GM19468 (cell line): ENCODE measurements at regions not wholly inside any gene's neighbourhood (a gene's known extent, or its start where the extent isn't known, plus 50 kb on each side); places are given as distances from the start of the nearest gene placed in this dataset.
A peak's percentile ranks its signal among the peaks of the same experiment; 100 is the strongest.

ENCODE experiments used
- ATAC-seq: cut with Tn5 transposase; IDR thresholded peaks from one replicate; pipeline ENCODE4 v1.9.1; 2021; ENCODE audit warnings: mild to moderate bottlenecking, moderate library complexity, moderate number of reproducible peaks; ENCODE audit not compliant: unreplicated experiment; ENCODE audit errors: extremely low read depth

GRCh38 chr5:159825551-159826051, 90.7 kb upstream of the ADRA1B start:
- no peak for ATAC-seq

GRCh38 chr5:159826351-159827214, 89.7 kb upstream of the ADRA1B start:
- ATAC-seq, result peak; percentile 94

GRCh38 chr5:159827861-159828260, 88.4 kb upstream of the ADRA1B start:
- no peak for ATAC-seq

GRCh38 chr5:159832073-159832472, 84.2 kb upstream of the ADRA1B start:
- ATAC-seq, result no peak

GRCh38 chr5:159833088-159833487, 83.2 kb upstream of the ADRA1B start:
- no peak for ATAC-seq

- ATAC-seq, result no peak
These were observed 82.4 kb upstream of the ADRA1B start for GRCh38 chr5:159833846-159834245.

GRCh38 chr5:159835548-159835947, 80.7 kb upstream of the ADRA1B start:
- ATAC-seq, result no peak

- ATAC-seq, result no peak
These were observed 79.6 kb upstream of the ADRA1B start for GRCh38 chr5:159836691-159837090.

GRCh38 chr5:159837860-159838259, 78.4 kb upstream of the ADRA1B start:
- ATAC-seq, result no peak

GRCh38 chr5:159838551-159839222, 77.6 kb upstream of the ADRA1B start:
- no peak for ATAC-seq

- ATAC-seq, result no peak
These were observed 71.8 kb upstream of the ADRA1B start for GRCh38 chr5:159844267-159845121.

- ATAC-seq, result no peak
These were observed 66.7 kb upstream of the ADRA1B start for GRCh38 chr5:159849437-159850083.

- no peak for ATAC-seq
These were observed 66.1 kb upstream of the ADRA1B start for GRCh38 chr5:159850160-159850559.

GRCh38 chr5:159851053-159851452, 65.2 kb upstream of the ADRA1B start:
- no peak for ATAC-seq

- ATAC-seq, result no peak
These were observed 61.4 kb upstream of the ADRA1B start for GRCh38 chr5:159854916-159855315.

GRCh38 chr5:159855476-159856191, 60.6 kb upstream of the ADRA1B start:
- ATAC-seq, result no peak

- no peak for ATAC-seq
These were observed 57.4 kb upstream of the ADRA1B start for GRCh38 chr5:159858871-159859270.

GRCh38 chr5:159861086-159861485, 55.2 kb upstream of the ADRA1B start:
- no peak for ATAC-seq
